ENCODE measurements at regions not wholly inside any gene's neighbourhood (a gene's known extent, or its start where the extent isn't known, plus 50 kb on each side); places are given as distances from the start of the nearest gene placed in this dataset.
A peak's percentile ranks its signal among the peaks of the same experiment; 100 is the strongest.

DNA sequence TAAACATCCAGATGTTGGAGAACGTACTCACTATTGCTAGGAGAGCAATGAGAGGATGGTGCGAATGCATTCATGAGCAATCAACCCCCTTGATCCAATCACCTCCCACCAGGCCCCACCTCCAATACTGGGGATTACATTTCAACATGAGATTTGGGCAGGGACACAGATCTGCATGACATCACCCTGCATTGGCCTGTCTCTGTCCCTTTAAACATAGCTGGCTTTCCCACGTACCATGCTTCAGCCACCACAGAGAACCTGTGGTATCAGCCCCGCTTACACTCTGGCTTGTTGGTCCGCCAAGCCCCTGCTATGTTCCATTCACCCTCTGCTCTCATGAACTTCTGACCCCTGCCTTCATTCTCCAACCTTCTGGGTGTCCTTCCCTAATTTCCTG lies 157.5 kb upstream of the E2F8 start:
- Histone ChIP-seq H3K4me1 (ENCODE audit: control insufficient read depth in 2 of 2, insufficient read depth in 2 of 2, low read length in 2 of 2) (no peaks in the 10 kb centered on the region), H3K4me3 (ENCODE audit: low read length in 2 of 2) (no peak overlapping the region), H3K27ac (ENCODE audit: low read depth in 2 of 2, low read length in 2 of 2) (peak overlapping the region in 1 of 2 donors; percentile 9), H3K9ac (ENCODE audit: low read depth in 1 of 2, low read length in 2 of 2) (no peak overlapping the region), H3K36me3 (ENCODE audit: control insufficient read depth in 2 of 2, insufficient read depth in 2 of 2, low read length in 2 of 2) (no peaks in the 10 kb centered on the region), H3K27me3 (ENCODE audit: control insufficient read depth in 2 of 2, insufficient read depth in 2 of 2, low read length in 2 of 2) (no peaks in the 10 kb centered on the region), H3K9me3 (ENCODE audit: control insufficient read depth in 2 of 2, low read length in 2 of 2) (no peaks in the 10 kb centered on the region)

GRCh38 chr11:19395050-19395449 lies 154.3 kb upstream of the E2F8 start:
- H3K27me3 ChIP-seq (ENCODE audit: control insufficient read depth in 2 of 2, insufficient read depth in 2 of 2, low read length in 2 of 2), result no peaks in the 10 kb centered on the region
- no peak overlapping the region for H3K4me3 ChIP-seq (ENCODE audit: low read length in 2 of 2)
- H3K9ac ChIP-seq (ENCODE audit: low read depth in 1 of 2, low read length in 2 of 2), result no peak overlapping the region
- no peaks in the 10 kb centered on the region for H3K36me3 ChIP-seq (ENCODE audit: control insufficient read depth in 2 of 2, insufficient read depth in 2 of 2, low read length in 2 of 2)
- no peaks in the 10 kb centered on the region for H3K4me1 ChIP-seq (ENCODE audit: control insufficient read depth in 2 of 2, insufficient read depth in 2 of 2, low read length in 2 of 2)
- no peaks in the 10 kb centered on the region for H3K9me3 ChIP-seq (ENCODE audit: control insufficient read depth in 2 of 2, low read length in 2 of 2)
- H3K27ac ChIP-seq (ENCODE audit: low read depth in 2 of 2, low read length in 2 of 2), result no peak overlapping the region

DNA sequence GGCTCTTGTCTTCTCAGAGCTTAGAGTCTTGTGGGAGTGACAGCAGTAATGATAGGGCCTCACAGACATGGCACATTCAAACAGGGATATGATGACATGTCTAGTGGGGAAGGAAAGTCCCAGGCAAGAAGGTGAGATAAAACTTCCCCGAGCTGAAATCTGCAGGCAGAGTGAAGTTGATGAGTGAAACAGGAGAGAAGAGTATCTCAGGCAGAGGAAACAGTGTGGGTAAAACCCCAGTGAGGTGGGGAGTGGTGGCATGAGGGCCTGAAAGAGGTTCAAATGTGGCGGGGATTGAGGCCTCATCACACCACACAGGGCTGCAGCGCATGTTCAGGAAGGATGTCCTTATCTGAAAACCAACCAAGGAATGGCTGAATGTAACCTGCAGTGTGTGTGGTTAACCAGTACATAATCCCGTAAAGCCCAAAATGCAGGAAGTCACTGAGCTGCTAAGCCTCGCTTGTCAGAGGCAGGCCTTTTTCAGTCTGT lies 153.8 kb upstream of the E2F8 start:
- Histone ChIP-seq H3K4me3 (ENCODE audit: low read length in 2 of 2) (no peak overlapping the region), H3K27me3 (ENCODE audit: control insufficient read depth in 2 of 2, insufficient read depth in 2 of 2, low read length in 2 of 2) (no peaks in the 10 kb centered on the region), H3K9ac (ENCODE audit: low read depth in 1 of 2, low read length in 2 of 2) (no peak overlapping the region), H3K36me3 (ENCODE audit: control insufficient read depth in 2 of 2, insufficient read depth in 2 of 2, low read length in 2 of 2) (no peaks in the 10 kb centered on the region), H3K4me1 (ENCODE audit: control insufficient read depth in 2 of 2, insufficient read depth in 2 of 2, low read length in 2 of 2) (no peaks in the 10 kb centered on the region), H3K27ac (ENCODE audit: low read depth in 2 of 2, low read length in 2 of 2) (no peak overlapping the region), H3K9me3 (ENCODE audit: control insufficient read depth in 2 of 2, low read length in 2 of 2) (no peaks in the 10 kb centered on the region)

DNA sequence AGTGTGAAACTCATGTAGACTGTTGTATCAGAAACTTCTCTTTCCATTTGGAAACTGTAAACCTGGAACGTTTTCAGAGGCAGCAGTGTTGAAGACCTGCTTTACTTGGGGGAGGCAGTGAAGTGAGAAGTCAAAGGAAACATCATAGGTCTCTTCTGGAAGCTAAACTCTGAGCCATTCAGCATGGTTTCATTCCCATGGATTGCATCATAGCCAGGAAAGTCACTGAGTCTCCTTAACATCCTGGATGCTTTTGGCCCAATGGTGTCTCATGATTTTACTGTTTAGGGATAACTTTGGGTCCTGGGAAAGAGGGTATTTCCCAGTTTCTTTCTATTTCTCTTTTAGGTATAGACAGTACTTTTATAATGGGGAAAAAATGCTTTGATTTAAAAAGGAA lies 153.2 kb upstream of the E2F8 start:
- Histone ChIP-seq H3K4me1 (ENCODE audit: control insufficient read depth in 2 of 2, insufficient read depth in 2 of 2, low read length in 2 of 2) (no peaks in the 10 kb centered on the region), H3K9me3 (ENCODE audit: control insufficient read depth in 2 of 2, low read length in 2 of 2) (no peaks in the 10 kb centered on the region), H3K27me3 (ENCODE audit: control insufficient read depth in 2 of 2, insufficient read depth in 2 of 2, low read length in 2 of 2) (no peaks in the 10 kb centered on the region), H3K9ac (ENCODE audit: low read depth in 1 of 2, low read length in 2 of 2) (no peak overlapping the region), H3K36me3 (ENCODE audit: control insufficient read depth in 2 of 2, insufficient read depth in 2 of 2, low read length in 2 of 2) (no peaks in the 10 kb centered on the region), H3K4me3 (ENCODE audit: low read length in 2 of 2) (no peak overlapping the region), H3K27ac (ENCODE audit: low read depth in 2 of 2, low read length in 2 of 2) (no peak overlapping the region)

DNA sequence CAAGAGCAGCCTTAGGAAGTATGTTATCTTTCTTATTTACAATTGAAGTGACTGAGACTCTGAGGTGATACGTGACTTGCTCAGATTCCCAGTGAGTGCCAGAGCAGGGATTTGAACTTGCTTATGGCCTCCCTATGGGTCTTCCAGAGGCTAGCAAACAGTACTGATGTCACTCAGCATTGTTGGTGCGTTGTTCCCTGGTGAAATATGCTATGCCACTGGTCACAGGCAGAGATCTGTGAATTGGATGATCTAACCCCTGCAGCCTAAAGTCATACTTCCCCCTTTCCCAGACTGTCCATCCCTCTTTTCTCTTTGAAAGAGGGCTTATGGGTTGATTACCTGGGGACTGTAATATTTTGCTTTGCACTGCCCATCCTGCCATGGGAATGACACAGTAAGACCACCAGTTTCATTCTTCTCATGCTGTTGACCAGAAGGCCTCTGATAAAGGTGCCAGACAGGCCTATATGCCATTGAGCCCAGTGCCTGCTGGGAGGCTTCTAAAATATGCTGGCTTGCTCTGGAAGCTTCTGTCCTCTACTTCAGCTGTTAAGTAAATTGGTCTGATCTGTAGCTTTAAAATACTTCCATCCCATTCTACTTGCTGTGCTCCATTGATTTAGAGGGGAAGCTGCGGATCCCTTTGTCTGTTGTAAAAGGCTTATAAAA lies 152.2 kb upstream of the E2F8 start:
- H3K9me3 ChIP-seq (ENCODE audit: control insufficient read depth in 2 of 2, low read length in 2 of 2), result no peaks in the 10 kb centered on the region
- H3K27me3 ChIP-seq (ENCODE audit: control insufficient read depth in 2 of 2, insufficient read depth in 2 of 2, low read length in 2 of 2), result no peaks in the 10 kb centered on the region
- H3K4me1 ChIP-seq (ENCODE audit: control insufficient read depth in 2 of 2, insufficient read depth in 2 of 2, low read length in 2 of 2), result no peaks in the 10 kb centered on the region
- no peak overlapping the region for H3K9ac ChIP-seq (ENCODE audit: low read depth in 1 of 2, low read length in 2 of 2)
- no peaks in the 10 kb centered on the region for H3K36me3 ChIP-seq (ENCODE audit: control insufficient read depth in 2 of 2, insufficient read depth in 2 of 2, low read length in 2 of 2)
- no peak overlapping the region for H3K4me3 ChIP-seq (ENCODE audit: low read length in 2 of 2)
- no peak overlapping the region for H3K27ac ChIP-seq (ENCODE audit: low read depth in 2 of 2, low read length in 2 of 2)

- Histone ChIP-seq H3K4me1 (ENCODE audit: control insufficient read depth in 2 of 2, insufficient read depth in 2 of 2, low read length in 2 of 2) (no peaks in the 10 kb centered on the region), H3K36me3 (ENCODE audit: control insufficient read depth in 2 of 2, insufficient read depth in 2 of 2, low read length in 2 of 2) (no peaks in the 10 kb centered on the region), H3K4me3 (ENCODE audit: low read length in 2 of 2) (no peak overlapping the region), H3K27ac (ENCODE audit: low read depth in 2 of 2, low read length in 2 of 2) (no peak overlapping the region), H3K9me3 (ENCODE audit: control insufficient read depth in 2 of 2, low read length in 2 of 2) (no peaks in the 10 kb centered on the region), H3K9ac (ENCODE audit: low read depth in 1 of 2, low read length in 2 of 2) (no peak overlapping the region), H3K27me3 (ENCODE audit: control insufficient read depth in 2 of 2, insufficient read depth in 2 of 2, low read length in 2 of 2) (no peaks in the 10 kb centered on the region)
Observed at GRCh38 chr11:19392321-19392720, 151.6 kb upstream of the E2F8 start.

DNA sequence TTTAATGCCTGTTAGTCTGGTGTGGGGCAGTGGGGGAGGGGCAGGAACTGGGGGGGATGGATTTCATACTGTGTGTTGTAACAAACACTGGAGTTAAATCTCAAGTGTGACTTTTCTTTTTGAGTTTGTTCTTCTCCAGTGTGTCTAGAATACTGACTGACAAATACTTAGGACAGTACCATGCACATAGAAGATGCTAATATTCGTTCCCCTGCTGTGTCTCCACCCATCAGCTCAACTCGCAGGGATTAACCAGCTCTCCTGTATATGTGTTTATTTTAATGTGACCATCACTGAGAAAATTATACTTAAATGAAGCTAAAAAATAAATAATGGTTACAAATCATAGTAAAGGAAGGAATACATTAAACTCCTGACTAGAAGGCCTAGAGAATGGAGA lies 150.9 kb upstream of the E2F8 start:
- no peak overlapping the region for H3K9ac ChIP-seq (ENCODE audit: low read depth in 1 of 2, low read length in 2 of 2)
- no peaks in the 10 kb centered on the region for H3K36me3 ChIP-seq (ENCODE audit: control insufficient read depth in 2 of 2, insufficient read depth in 2 of 2, low read length in 2 of 2)
- H3K9me3 ChIP-seq (ENCODE audit: control insufficient read depth in 2 of 2, low read length in 2 of 2), result no peaks in the 10 kb centered on the region
- H3K4me3 ChIP-seq (ENCODE audit: low read length in 2 of 2), result no peak overlapping the region
- H3K27ac ChIP-seq (ENCODE audit: low read depth in 2 of 2, low read length in 2 of 2), result no peak overlapping the region
- H3K27me3 ChIP-seq (ENCODE audit: control insufficient read depth in 2 of 2, insufficient read depth in 2 of 2, low read length in 2 of 2), result no peaks in the 10 kb centered on the region
- H3K4me1 ChIP-seq (ENCODE audit: control insufficient read depth in 2 of 2, insufficient read depth in 2 of 2, low read length in 2 of 2), result no peaks in the 10 kb centered on the region

GRCh38 chr11:19391026-19391425 lies 150.3 kb upstream of the E2F8 start:
- Histone ChIP-seq H3K27ac (ENCODE audit: low read depth in 2 of 2, low read length in 2 of 2) (no peak overlapping the region), H3K9ac (ENCODE audit: low read depth in 1 of 2, low read length in 2 of 2) (no peak overlapping the region), H3K4me3 (ENCODE audit: low read length in 2 of 2) (no peak overlapping the region), H3K4me1 (ENCODE audit: control insufficient read depth in 2 of 2, insufficient read depth in 2 of 2, low read length in 2 of 2) (no peaks in the 10 kb centered on the region), H3K9me3 (ENCODE audit: control insufficient read depth in 2 of 2, low read length in 2 of 2) (no peaks in the 10 kb centered on the region), H3K36me3 (ENCODE audit: control insufficient read depth in 2 of 2, insufficient read depth in 2 of 2, low read length in 2 of 2) (no peaks in the 10 kb centered on the region), H3K27me3 (ENCODE audit: control insufficient read depth in 2 of 2, insufficient read depth in 2 of 2, low read length in 2 of 2) (no peaks in the 10 kb centered on the region)

GRCh38 chr11:19389787-19390303 lies 149.1 kb upstream of the E2F8 start:
- Histone ChIP-seq H3K9ac (ENCODE audit: low read depth in 1 of 2, low read length in 2 of 2) (no peak overlapping the region), H3K36me3 (ENCODE audit: control insufficient read depth in 2 of 2, insufficient read depth in 2 of 2, low read length in 2 of 2) (no peaks in the 10 kb centered on the region), H3K9me3 (ENCODE audit: control insufficient read depth in 2 of 2, low read length in 2 of 2) (no peaks in the 10 kb centered on the region), H3K27me3 (ENCODE audit: control insufficient read depth in 2 of 2, insufficient read depth in 2 of 2, low read length in 2 of 2) (no peaks in the 10 kb centered on the region), H3K27ac (ENCODE audit: low read depth in 2 of 2, low read length in 2 of 2) (peak overlapping the region; percentile 19 to 35), H3K4me1 (ENCODE audit: control insufficient read depth in 2 of 2, insufficient read depth in 2 of 2, low read length in 2 of 2) (no peaks in the 10 kb centered on the region), H3K4me3 (ENCODE audit: low read length in 2 of 2) (no peak overlapping the region)

DNA sequence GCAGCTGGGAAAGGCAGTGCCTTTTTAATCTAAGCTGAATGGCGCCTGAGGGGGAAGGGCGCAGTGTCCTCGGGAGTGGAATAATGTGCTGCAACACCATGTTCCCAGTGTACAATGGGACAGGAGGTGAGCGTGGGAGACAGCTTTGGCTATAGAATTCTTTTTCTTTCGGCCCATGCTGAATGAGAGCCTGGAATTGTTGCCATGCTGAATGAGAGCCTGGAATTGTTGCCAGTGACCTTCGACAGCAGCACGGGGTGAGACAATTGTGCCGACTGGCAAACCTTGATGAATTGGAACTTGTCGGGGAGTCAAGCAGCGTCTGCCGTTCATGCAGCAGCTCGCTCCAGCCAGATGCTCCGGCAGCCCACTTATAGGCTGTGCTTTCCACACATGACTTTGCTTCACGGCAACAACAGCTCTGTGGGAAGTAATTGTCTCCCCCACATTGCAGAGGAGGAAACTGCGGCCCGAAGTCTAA lies 141.4 kb upstream of the E2F8 start:
- Histone ChIP-seq H3K27ac (ENCODE audit: low read depth in 2 of 2, low read length in 2 of 2) (no peak overlapping the region), H3K36me3 (ENCODE audit: control insufficient read depth in 2 of 2, insufficient read depth in 2 of 2, low read length in 2 of 2) (no peaks in the 10 kb centered on the region), H3K9me3 (ENCODE audit: control insufficient read depth in 2 of 2, low read length in 2 of 2) (no peaks in the 10 kb centered on the region), H3K9ac (ENCODE audit: low read depth in 1 of 2, low read length in 2 of 2) (no peak overlapping the region), H3K4me3 (ENCODE audit: low read length in 2 of 2) (no peak overlapping the region), H3K4me1 (ENCODE audit: control insufficient read depth in 2 of 2, insufficient read depth in 2 of 2, low read length in 2 of 2) (no peaks in the 10 kb centered on the region), H3K27me3 (ENCODE audit: control insufficient read depth in 2 of 2, insufficient read depth in 2 of 2, low read length in 2 of 2) (peaks cover 3 to 4% of the 10 kb centered on the region in 2 donors)
